Astrocyte (in vitro differentiated cells and primary cell): ENCODE measurements at regions not wholly inside any gene's neighbourhood (a gene's known extent, or its start where the extent isn't known, plus 50 kb on each side); places are given as distances from the start of the nearest gene placed in this dataset.

Experiments used
- DNase-seq: peaks from one replicate; pipeline ENCODE4 v3.0.0-alpha.2; 2010; ENCODE audit warnings: low read depth
- FAIRE-seq: peaks from 2 replicates; lab custom pipeline; 2011; peaks lifted over from hg19 to GRCh38; lab: Jason Lieb, UNC
- H2AFZ ChIP-seq: 2 replicates; pipeline ENCODE4 v1.6.0; 2012; ENCODE audit warnings: low read depth, low read length, inconsistent platforms
- H3K27ac ChIP-seq: 2 replicates; pipeline ENCODE4 v1.5.1; 2011; ENCODE audit warnings: low read depth, low read length, inconsistent platforms
- H3K27me3 ChIP-seq: 2 replicates; pipeline ENCODE4 v1.6.0; 2011; ENCODE audit warnings: low read length, inconsistent platforms; ENCODE audit not compliant: insufficient read depth
- H3K36me3 ChIP-seq: 2 replicates; pipeline ENCODE4 v1.5.1; 2011; ENCODE audit warnings: low read length, inconsistent platforms; ENCODE audit not compliant: insufficient read depth
- H3K4me1 ChIP-seq: 2 replicates; pipeline ENCODE4 v1.5.1; 2011; ENCODE audit warnings: low read length, inconsistent platforms; ENCODE audit not compliant: insufficient read depth
- H3K4me2 ChIP-seq: 2 replicates; pipeline ENCODE4 v1.6.0; 2012; ENCODE audit warnings: low read length, inconsistent platforms
- H3K4me3 ChIP-seq: 2 replicates; pipeline ENCODE4 v1.5.1; 2011; ENCODE audit warnings: low read depth, mild to moderate bottlenecking, low read length, inconsistent platforms; ENCODE audit not compliant: insufficient read depth
- H3K79me2 ChIP-seq: 2 replicates; pipeline ENCODE4 v1.6.0; 2012; ENCODE audit warnings: mild to moderate bottlenecking, low read length, inconsistent platforms; ENCODE audit not compliant: insufficient read depth
- H3K9ac ChIP-seq: 2 replicates; pipeline ENCODE4 v1.6.0; 2012; ENCODE audit warnings: mild to moderate bottlenecking, low read length, inconsistent platforms
- H3K9me3 ChIP-seq: 2 replicates; pipeline ENCODE4 v1.5.1; 2012; ENCODE audit warnings: low read depth, mild to moderate bottlenecking, low read length, inconsistent platforms; ENCODE audit not compliant: insufficient read depth
- H4K20me1 ChIP-seq: 2 replicates; pipeline ENCODE4 v1.6.0; 2012; ENCODE audit warnings: low read length, inconsistent platforms; ENCODE audit not compliant: insufficient read depth
- H3K27ac Mint-ChIP-seq: one replicate; pipeline ENCODE4 v1.8.0; 2021; ENCODE audit warnings: mild to moderate bottlenecking, mixed read lengths; ENCODE audit not compliant: unreplicated experiment
- H3K27me3 Mint-ChIP-seq: one replicate; pipeline ENCODE4 v1.8.0; 2021; ENCODE audit warnings: low read depth, mixed read lengths; ENCODE audit not compliant: unreplicated experiment
- H3K36me3 Mint-ChIP-seq: one replicate; pipeline ENCODE4 v1.8.0; 2021; ENCODE audit warnings: low read depth, mixed read lengths; ENCODE audit not compliant: unreplicated experiment
- H3K4me1 Mint-ChIP-seq: one replicate; pipeline ENCODE4 v1.8.0; 2021; ENCODE audit warnings: low read depth, mixed read lengths; ENCODE audit not compliant: unreplicated experiment
- H3K4me3 Mint-ChIP-seq: one replicate; pipeline ENCODE4 v1.8.0; 2021; ENCODE audit warnings: mild to moderate bottlenecking, moderate library complexity, mixed read lengths; ENCODE audit not compliant: unreplicated experiment
- H3K9me3 Mint-ChIP-seq: one replicate; pipeline ENCODE4 v1.8.0; 2021; ENCODE audit warnings: mild to moderate bottlenecking, mixed read lengths; ENCODE audit not compliant: unreplicated experiment
- EZH2 ChIP-seq: IDR thresholded peaks from 2 replicates; pipeline ENCODE4 v1.6.1; 2012; ENCODE audit warnings: mild to moderate bottlenecking, low read length, inconsistent platforms; ENCODE audit not compliant: insufficient read depth
- TF ChIP-seq, protein P1 (sequence below): IDR thresholded peaks from 2 replicates; pipeline ENCODE4 v1.5.1; 2011; ENCODE audit warnings: low read depth, mild to moderate bottlenecking, inconsistent platforms, low read length, moderate library complexity; ENCODE audit not compliant: insufficient read depth

DNA sequence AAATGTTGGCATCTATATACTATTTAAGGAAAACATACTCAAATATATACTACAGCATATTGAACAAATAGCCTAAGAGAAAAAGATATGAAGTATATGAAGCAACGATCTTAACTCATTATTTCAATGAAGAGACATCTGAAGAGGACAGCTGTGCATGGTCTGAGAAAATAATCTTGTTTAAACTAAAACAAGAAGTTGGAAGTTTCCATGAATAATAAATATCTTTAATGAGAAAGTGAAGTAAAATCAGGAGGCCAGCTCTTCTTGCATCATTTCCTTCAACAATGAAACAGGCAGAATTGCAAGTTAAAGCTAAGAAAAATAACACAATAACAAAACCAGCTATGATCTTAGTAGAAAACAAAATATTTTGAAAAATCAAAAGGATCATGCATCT is 1265.4 kb upstream of the MAP3K7 start:
- TF ChIP-seq, protein P1, sequence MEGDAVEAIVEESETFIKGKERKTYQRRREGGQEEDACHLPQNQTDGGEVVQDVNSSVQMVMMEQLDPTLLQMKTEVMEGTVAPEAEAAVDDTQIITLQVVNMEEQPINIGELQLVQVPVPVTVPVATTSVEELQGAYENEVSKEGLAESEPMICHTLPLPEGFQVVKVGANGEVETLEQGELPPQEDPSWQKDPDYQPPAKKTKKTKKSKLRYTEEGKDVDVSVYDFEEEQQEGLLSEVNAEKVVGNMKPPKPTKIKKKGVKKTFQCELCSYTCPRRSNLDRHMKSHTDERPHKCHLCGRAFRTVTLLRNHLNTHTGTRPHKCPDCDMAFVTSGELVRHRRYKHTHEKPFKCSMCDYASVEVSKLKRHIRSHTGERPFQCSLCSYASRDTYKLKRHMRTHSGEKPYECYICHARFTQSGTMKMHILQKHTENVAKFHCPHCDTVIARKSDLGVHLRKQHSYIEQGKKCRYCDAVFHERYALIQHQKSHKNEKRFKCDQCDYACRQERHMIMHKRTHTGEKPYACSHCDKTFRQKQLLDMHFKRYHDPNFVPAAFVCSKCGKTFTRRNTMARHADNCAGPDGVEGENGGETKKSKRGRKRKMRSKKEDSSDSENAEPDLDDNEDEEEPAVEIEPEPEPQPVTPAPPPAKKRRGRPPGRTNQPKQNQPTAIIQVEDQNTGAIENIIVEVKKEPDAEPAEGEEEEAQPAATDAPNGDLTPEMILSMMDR: no peak
- no peak for TF ChIP-seq EZH2
- Mint-ChIP-seq H3K36me3 (no peaks in the 10 kb centered on the region), H3K4me1 (no peaks in the 10 kb centered on the region), H3K27ac (no peak overlapping the region), H3K4me3 (no peak overlapping the region), H3K9me3 (no peaks in the 10 kb centered on the region), H3K27me3 (no peaks in the 10 kb centered on the region)
- DNase-seq (no peak), FAIRE-seq (no peak)
- no peak overlapping the region for H3K9ac ChIP-seq
- no peaks in the 10 kb centered on the region for H3K36me3 ChIP-seq
- no peak overlapping the region for H3K27ac ChIP-seq
- no peak overlapping the region for H3K4me2 ChIP-seq
- H4K20me1 ChIP-seq: no peaks in the 10 kb centered on the region
- H3K4me1 ChIP-seq: no peaks in the 10 kb centered on the region
- H3K9me3 ChIP-seq: no peaks in the 10 kb centered on the region
- no peak overlapping the region for H2AFZ ChIP-seq
- no peak overlapping the region for H3K4me3 ChIP-seq
- no peaks in the 10 kb centered on the region for H3K27me3 ChIP-seq
- no peaks in the 10 kb centered on the region for H3K79me2 ChIP-seq

DNA sequence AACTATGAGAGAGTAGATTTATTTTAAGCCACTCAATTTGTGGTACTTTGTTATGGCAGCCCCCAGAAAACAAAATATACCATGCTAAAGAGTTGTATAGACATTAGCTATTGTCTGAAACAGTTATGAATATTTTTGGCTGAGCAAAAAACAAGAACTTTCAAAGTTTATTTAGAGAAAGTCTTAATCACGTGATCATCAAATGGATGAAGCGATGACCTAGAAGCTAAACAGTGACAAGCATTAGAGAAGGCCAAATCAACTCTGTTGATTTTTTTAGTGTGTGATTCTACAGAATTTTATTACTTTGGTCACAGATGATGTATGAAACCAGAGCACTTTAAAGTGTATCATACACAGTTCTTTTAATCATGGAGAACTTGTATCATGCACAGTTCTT is 1247.9 kb upstream of the MAP3K7 start:
- FAIRE-seq (no peak), DNase-seq (no peak)
- H3K4me3 ChIP-seq: no peak overlapping the region
- no peak overlapping the region for H3K27ac ChIP-seq
- H3K9ac ChIP-seq: no peak overlapping the region
- H3K36me3 Mint-ChIP-seq: no peaks in the 10 kb centered on the region
- H2AFZ ChIP-seq: no peak overlapping the region
- no peaks in the 10 kb centered on the region for H3K9me3 ChIP-seq
- no peaks in the 10 kb centered on the region for H3K79me2 ChIP-seq
- no peak overlapping the region for H3K4me2 ChIP-seq
- no peaks in the 10 kb centered on the region for H3K27me3 ChIP-seq
- H4K20me1 ChIP-seq: no peaks in the 10 kb centered on the region
- no peak overlapping the region for H3K4me3 Mint-ChIP-seq
- no peaks in the 10 kb centered on the region for H3K27me3 Mint-ChIP-seq
- no peaks in the 10 kb centered on the region for H3K4me1 ChIP-seq
- no peak overlapping the region for H3K27ac Mint-ChIP-seq
- no peaks in the 10 kb centered on the region for H3K9me3 Mint-ChIP-seq
- no peak for TF ChIP-seq EZH2
- TF ChIP-seq, protein P1: no peak
- H3K36me3 ChIP-seq: no peaks in the 10 kb centered on the region
- no peaks in the 10 kb centered on the region for H3K4me1 Mint-ChIP-seq

GRCh38 chr6:91827151-91827550 is 1240.3 kb upstream of the MAP3K7 start:
- FAIRE-seq: no peak
- H3K27ac Mint-ChIP-seq: no peak overlapping the region
- H3K4me1 Mint-ChIP-seq: peaks cover 6% of the 10 kb centered on the region
- no peak for DNase-seq
- no peaks in the 10 kb centered on the region for H3K27me3 Mint-ChIP-seq
- H3K9me3 ChIP-seq: no peaks in the 10 kb centered on the region
- H3K4me2 ChIP-seq: no peak overlapping the region
- no peak for TF ChIP-seq EZH2
- TF ChIP-seq, protein P1: no peak
- H3K9me3 Mint-ChIP-seq: no peaks in the 10 kb centered on the region
- H3K36me3 ChIP-seq: no peaks in the 10 kb centered on the region
- no peaks in the 10 kb centered on the region for H3K4me1 ChIP-seq
- H3K9ac ChIP-seq: no peak overlapping the region
- H4K20me1 ChIP-seq: no peaks in the 10 kb centered on the region
- H3K36me3 Mint-ChIP-seq: no peaks in the 10 kb centered on the region
- no peak overlapping the region for H3K27ac ChIP-seq
- H2AFZ ChIP-seq: no peak overlapping the region
- H3K27me3 ChIP-seq: no peaks in the 10 kb centered on the region
- no peak overlapping the region for H3K4me3 ChIP-seq
- H3K79me2 ChIP-seq: no peaks in the 10 kb centered on the region
- H3K4me3 Mint-ChIP-seq: no peak overlapping the region
